HuH-7.5 (cell line): ENCODE measurements at regions not wholly inside any gene's neighbourhood (a gene's known extent, or its start where the extent isn't known, plus 50 kb on each side); places are given as distances from the start of the nearest gene placed in this dataset.

Experiments
- DNase-seq: peaks from one replicate; pipeline ENCODE4 v3.0.0; 2011; ENCODE audit warnings: low spot score

- DNase-seq = no peak
Measured at GRCh38 chr14:101193845-101194372, 290.4 kb upstream of the RTL1 start.

- no peak for DNase-seq
Measured at GRCh38 chr14:101194373-101195308, 291.1 kb upstream of the RTL1 start.

GRCh38 chr14:101195309-101195901 is 291.9 kb upstream of the RTL1 start:
- DNase-seq = no peak

GRCh38 chr14:101196051-101196712 is 292.7 kb upstream of the RTL1 start:
- DNase-seq = no peak

GRCh38 chr14:101196795-101197590 is 293.5 kb upstream of the RTL1 start:
- no peak for DNase-seq

GRCh38 chr14:101197595-101198397 is 294.3 kb upstream of the RTL1 start:
- no peak for DNase-seq

- DNase-seq = no peak
Measured at GRCh38 chr14:101198398-101199027, 295.0 kb upstream of the RTL1 start.

GRCh38 chr14:101199028-101199770 is 295.7 kb upstream of the RTL1 start:
- DNase-seq = no peak

- no peak for DNase-seq
Measured at GRCh38 chr14:101200008-101200649, 296.6 kb upstream of the RTL1 start.

GRCh38 chr14:101200650-101201516 is 297.4 kb upstream of the RTL1 start:
- no peak for DNase-seq

GRCh38 chr14:101201535-101202151 is 298.1 kb upstream of the RTL1 start:
- no peak for DNase-seq

GRCh38 chr14:101202627-101203404 is 299.3 kb upstream of the RTL1 start:
- no peak for DNase-seq

GRCh38 chr14:101206556-101206955 is 303.0 kb upstream of the RTL1 start:
- DNase-seq = no peak

GRCh38 chr14:101207041-101207440 is 303.5 kb upstream of the RTL1 start:
- no peak for DNase-seq

GRCh38 chr14:101207897-101208296 is 304.4 kb upstream of the RTL1 start:
- no peak for DNase-seq

- no peak for DNase-seq
Measured at GRCh38 chr14:101209594-101209993, 306.1 kb upstream of the RTL1 start.

GRCh38 chr14:101215266-101215665 is 311.7 kb upstream of the RTL1 start:
- DNase-seq = no peak
